DOHH2 (cell line): ENCODE measurements at regions not wholly inside any gene's neighbourhood (a gene's known extent, or its start where the extent isn't known, plus 50 kb on each side); places are given as distances from the start of the nearest gene placed in this dataset.

Source experiments
- H3F3A ChIP-seq: fragments of 200-600 bp; sonication (generic), shearing (Covaris generic); 2 replicates; pipeline ENCODE4 v1.6.0; 2016; ENCODE audit warnings: antibody characterized with exemption, mild to moderate bottlenecking; ENCODE audit not compliant: control insufficient read depth, insufficient read depth
- H3K27ac ChIP-seq: fragments of 200-600 bp; sonication (generic); 2 replicates; pipeline ENCODE4 v1.5.1; 2014; ENCODE audit warnings: low read depth, mild to moderate bottlenecking, low read length, moderate library complexity
- H3K27me3 ChIP-seq: fragments of 200-600 bp; sonication (generic); 2 replicates; pipeline ENCODE4 v1.6.1; 2014; ENCODE audit warnings: mild to moderate bottlenecking, low read length, mixed read lengths; ENCODE audit not compliant: control insufficient read depth
- H3K36me3 ChIP-seq: fragments of 200-600 bp; sonication (generic); 2 replicates; pipeline ENCODE4 v1.6.1; 2014; ENCODE audit warnings: mild to moderate bottlenecking, low read length, moderate library complexity, mixed read lengths; ENCODE audit not compliant: control insufficient read depth
- H3K4me1 ChIP-seq: fragments of 200-600 bp; sonication (generic); 2 replicates; pipeline ENCODE4 v1.6.1; 2014; ENCODE audit warnings: mild to moderate bottlenecking, low read length, mixed read lengths; ENCODE audit not compliant: control insufficient read depth
- H3K4me2 ChIP-seq: fragments of 200-600 bp; sonication (generic); 2 replicates; pipeline ENCODE4 v1.6.0; 2014; ENCODE audit warnings: mild to moderate bottlenecking, low read length, moderate library complexity
- H3K4me3 ChIP-seq: fragments of 200-600 bp; sonication (generic); 2 replicates; pipeline ENCODE4 v1.5.1; 2014; ENCODE audit warnings: mild to moderate bottlenecking, low read length, mixed read lengths
- H3K79me2 ChIP-seq: fragments of 200-600 bp; sonication (generic); 2 replicates; pipeline ENCODE4 v1.6.1; 2014; ENCODE audit warnings: mild to moderate bottlenecking, low read length, mixed read lengths; ENCODE audit not compliant: control insufficient read depth
- H3K9me2 ChIP-seq: fragments of 200-600 bp; sonication (generic); replicated peaks from 2 replicates; pipeline ENCODE4 v1.6.1; 2014; ENCODE audit warnings: mild to moderate bottlenecking, low read length, mixed read lengths; ENCODE audit not compliant: control insufficient read depth
- H3K9me3 ChIP-seq: fragments of 200-600 bp; sonication (generic); 2 replicates; pipeline ENCODE4 v1.6.1; 2014; ENCODE audit warnings: antibody characterized with exemption, low read length, mixed read lengths; ENCODE audit not compliant: control insufficient read depth, insufficient read depth
- H4K20me1 ChIP-seq: fragments of 200-600 bp; sonication (generic); 2 replicates; pipeline ENCODE4 v1.6.0; 2014; ENCODE audit warnings: low read depth, mild to moderate bottlenecking, antibody characterized with exemption, low read length, moderate library complexity; ENCODE audit not compliant: control insufficient read depth, insufficient read depth
- CTCF ChIP-seq: fragments of 200-600 bp; sonication (generic); IDR thresholded peaks from one replicate; pipeline ENCODE4 v1.5.1; 2014; ENCODE audit warnings: antibody characterized with exemption, mild to moderate bottlenecking, low read depth, low read length; ENCODE audit not compliant: poor library complexity, severe bottlenecking
- EZH2phosphoT487 ChIP-seq: fragments of 200-600 bp; sonication (generic); IDR thresholded peaks from 2 replicates; pipeline ENCODE4 v1.6.1; 2017; ENCODE audit warnings: borderline replicate concordance, mild to moderate bottlenecking, antibody characterized with exemption, low read length, moderate library complexity, mixed read lengths

GRCh38 chr12:114976959-114977358 is 293.0 kb upstream of the TBX3 start:
- H4K20me1 ChIP-seq, result no peaks in the 10 kb centered on the region
- no peaks in the 10 kb centered on the region for H3K9me2 ChIP-seq
- H3K4me1 ChIP-seq, result no peaks in the 10 kb centered on the region
- no peak overlapping the region for H3K4me3 ChIP-seq
- no peak overlapping the region for H3K4me2 ChIP-seq
- no peaks in the 10 kb centered on the region for H3K27me3 ChIP-seq
- no peak for TF ChIP-seq CTCF
- no peak for TF ChIP-seq EZH2phosphoT487
- H3K27ac ChIP-seq, result no peak overlapping the region
- no peaks in the 10 kb centered on the region for H3K9me3 ChIP-seq
- H3F3A ChIP-seq, result no peaks in the 10 kb centered on the region
- no peaks in the 10 kb centered on the region for H3K79me2 ChIP-seq
- no peaks in the 10 kb centered on the region for H3K36me3 ChIP-seq

GRCh38 chr12:114976372-114976771 is 292.4 kb upstream of the TBX3 start:
- H3K4me1 ChIP-seq, result no peaks in the 10 kb centered on the region
- H3K79me2 ChIP-seq, result no peaks in the 10 kb centered on the region
- no peaks in the 10 kb centered on the region for H3F3A ChIP-seq
- H4K20me1 ChIP-seq, result no peaks in the 10 kb centered on the region
- H3K9me3 ChIP-seq, result no peaks in the 10 kb centered on the region
- no peak overlapping the region for H3K4me3 ChIP-seq
- TF ChIP-seq CTCF (no peak), EZH2phosphoT487 (no peak)
- no peaks in the 10 kb centered on the region for H3K27me3 ChIP-seq
- H3K27ac ChIP-seq, result no peak overlapping the region
- no peaks in the 10 kb centered on the region for H3K36me3 ChIP-seq
- no peaks in the 10 kb centered on the region for H3K9me2 ChIP-seq
- H3K4me2 ChIP-seq, result no peak overlapping the region

GRCh38 chr12:114975640-114976310 is 291.8 kb upstream of the TBX3 start:
- H3K9me2 ChIP-seq, result no peaks in the 10 kb centered on the region
- no peaks in the 10 kb centered on the region for H3K36me3 ChIP-seq
- H3F3A ChIP-seq, result no peaks in the 10 kb centered on the region
- TF ChIP-seq CTCF (no peak), EZH2phosphoT487 (no peak)
- H3K79me2 ChIP-seq, result no peaks in the 10 kb centered on the region
- H3K27me3 ChIP-seq, result no peaks in the 10 kb centered on the region
- no peak overlapping the region for H3K4me2 ChIP-seq
- no peak overlapping the region for H3K4me3 ChIP-seq
- H3K27ac ChIP-seq, result no peak overlapping the region
- no peaks in the 10 kb centered on the region for H3K4me1 ChIP-seq
- H3K9me3 ChIP-seq, result no peaks in the 10 kb centered on the region
- H4K20me1 ChIP-seq, result no peaks in the 10 kb centered on the region
